Psoas muscle (tissue), 7 donors: ENCODE measurements at regions not wholly inside any gene's neighbourhood (a gene's known extent, or its start where the extent isn't known, plus 50 kb on each side); places are given as distances from the start of the nearest gene placed in this dataset.

Experiments used
- ATAC-seq, 4 donors: fragments of 200-7000 bp; cut with Tn5 transposase; one replicate each; pipeline ENCODE4 v1.9.1; 2020; ENCODE audit warnings: moderate library complexity in 3 of 4, mild to moderate bottlenecking in 2 of 4
- DNase-seq, 2 donors: peaks; one replicate each; pipeline ENCODE4 v3.0.0-alpha.2; 2020
- H3K27ac ChIP-seq: fragments of 200-600 bp; one replicate; pipeline ENCODE4 v1.8.0; 2022
- H3K27me3 ChIP-seq, 3 donors: fragments of 200-600 bp in 1 of 3; one replicate each; pipeline versions ENCODE4 v1.6.1 to v1.8.0; 2013 to 2022; ENCODE audit warnings: low read length in 2 of 3, mild to moderate bottlenecking in 2 of 3, moderate library complexity in 1 of 3; ENCODE audit not compliant: insufficient read depth in 3 of 3
- H3K36me3 ChIP-seq, 2 donors: fragments of 200-600 bp in 1 of 2; one replicate each; pipeline versions ENCODE4 v1.6.1 to v1.8.0; 2013 to 2022; ENCODE audit warnings: low read depth in 1 of 2, mild to moderate bottlenecking in 1 of 2, moderate library complexity in 1 of 2; ENCODE audit not compliant: insufficient read depth in 1 of 2
- H3K4me1 ChIP-seq: fragments of 200-600 bp; one replicate; pipeline ENCODE4 v1.8.0; 2022
- H3K4me3 ChIP-seq: fragments of 200-600 bp; one replicate; pipeline ENCODE4 v1.8.0; 2022; ENCODE audit warnings: mild to moderate bottlenecking
- H3K9me3 ChIP-seq: fragments of 200-600 bp; one replicate; pipeline ENCODE4 v1.8.0; 2022
- WGBS, 3 donors: extraction: QIAGEN DNeasy Blood & Tissue Kit; methylation state at CpG; one replicate each; pipeline versions ENCODE4 v1.1.6 to v1.1.7; 2013; 5-methylcytosine and 5-hydroxymethylcytosine counted together
- intact Hi-C, 2 donors: fragments of 100-400 bp; cut with DNase I; formaldehyde crosslinking; loops; one replicate each; pipeline versions ENCODE4 v1.11.0 to v1.14.2; 2022
- TF ChIP-seq, protein P1 (sequence below): fragments of 200-600 bp; IDR thresholded peaks from one replicate; pipeline ENCODE4 v1.8.0; 2022; ENCODE audit warnings: antibody characterized with exemption
- donor health status: healthy with polysubstance abuse.
- donor health status: DM: no; HTN: no; CAD: no; lungs with moderate emphysema.
- donor health status: Bipolar disorder and iron deficiency.
- donor health status: healthy.
- donor health status: DM: yes; HTN: yes; CAD: no.
- donor health status: DM: no; HTN: no; CAD: no.
- donor health status: DM: yes; HTN: yes; CAD: no.

DNA sequence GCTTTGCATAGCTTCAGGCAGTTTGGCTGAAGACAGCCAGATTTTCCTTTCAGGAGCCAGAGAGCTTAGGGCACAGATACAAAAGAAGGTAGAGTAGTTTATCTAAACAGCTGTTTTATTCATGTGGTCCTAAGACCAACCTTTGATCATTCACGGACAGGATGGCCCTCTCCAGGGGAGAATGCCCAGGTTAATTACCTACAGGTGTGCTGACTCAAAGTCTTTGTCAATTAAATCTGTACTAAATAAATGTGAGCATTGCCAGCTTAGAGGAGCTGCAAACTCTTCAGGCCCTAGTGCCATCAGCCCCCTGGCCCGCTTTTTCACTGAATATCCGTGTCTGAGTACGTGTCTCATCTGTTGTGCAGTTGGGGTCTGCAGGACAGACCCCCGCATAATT lies 554.7 kb downstream of the NUP35 start:
- intact Hi-C loops: no loop called here
- Histone ChIP-seq H3K4me3 (no peak overlapping the region), H3K36me3 (no peaks in the 10 kb centered on the region), H3K4me1 (no peaks in the 10 kb centered on the region), H3K27me3 (no peaks in the 10 kb centered on the region), H3K9me3 (no peaks in the 10 kb centered on the region), H3K27ac (no peak overlapping the region)
- DNase-seq (no peak), ATAC-seq (no peak)
- 78 to 89% (median 85%) methylated on average over 5 of the region's 5 CpGs for WGBS, 3 donors
- TF ChIP-seq, protein P1, sequence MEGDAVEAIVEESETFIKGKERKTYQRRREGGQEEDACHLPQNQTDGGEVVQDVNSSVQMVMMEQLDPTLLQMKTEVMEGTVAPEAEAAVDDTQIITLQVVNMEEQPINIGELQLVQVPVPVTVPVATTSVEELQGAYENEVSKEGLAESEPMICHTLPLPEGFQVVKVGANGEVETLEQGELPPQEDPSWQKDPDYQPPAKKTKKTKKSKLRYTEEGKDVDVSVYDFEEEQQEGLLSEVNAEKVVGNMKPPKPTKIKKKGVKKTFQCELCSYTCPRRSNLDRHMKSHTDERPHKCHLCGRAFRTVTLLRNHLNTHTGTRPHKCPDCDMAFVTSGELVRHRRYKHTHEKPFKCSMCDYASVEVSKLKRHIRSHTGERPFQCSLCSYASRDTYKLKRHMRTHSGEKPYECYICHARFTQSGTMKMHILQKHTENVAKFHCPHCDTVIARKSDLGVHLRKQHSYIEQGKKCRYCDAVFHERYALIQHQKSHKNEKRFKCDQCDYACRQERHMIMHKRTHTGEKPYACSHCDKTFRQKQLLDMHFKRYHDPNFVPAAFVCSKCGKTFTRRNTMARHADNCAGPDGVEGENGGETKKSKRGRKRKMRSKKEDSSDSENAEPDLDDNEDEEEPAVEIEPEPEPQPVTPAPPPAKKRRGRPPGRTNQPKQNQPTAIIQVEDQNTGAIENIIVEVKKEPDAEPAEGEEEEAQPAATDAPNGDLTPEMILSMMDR: no peak

DNA sequence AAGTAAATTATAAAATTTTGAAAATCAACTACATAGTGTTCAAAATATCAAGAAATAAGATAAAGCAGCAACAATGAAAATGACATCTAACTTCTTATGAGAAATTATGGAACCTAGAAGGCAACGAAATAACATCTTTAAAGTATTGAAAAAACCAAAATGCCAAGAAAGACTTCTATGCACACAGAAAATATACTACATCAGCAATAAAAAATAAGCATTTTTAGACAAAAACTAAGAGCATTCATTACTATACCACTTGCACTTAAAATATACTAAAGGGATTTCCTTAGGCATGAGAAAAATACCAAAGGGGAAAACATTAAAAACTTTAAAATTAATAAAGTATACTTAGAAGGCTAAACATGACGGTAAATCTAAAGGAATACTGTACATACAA lies 556.3 kb downstream of the NUP35 start:
- WGBS, 3 donors: 63 to 68% (median 65%) methylated on average over 2 of the region's 2 CpGs
- no peaks in the 10 kb centered on the region for H3K4me1 ChIP-seq
- no peak overlapping the region for H3K4me3 ChIP-seq
- H3K9me3 ChIP-seq: no peaks in the 10 kb centered on the region
- no peaks in the 10 kb centered on the region for H3K36me3 ChIP-seq
- no peak for DNase-seq
- no peak overlapping the region for H3K27ac ChIP-seq
- intact Hi-C loops: no loop called here
- no peak for ATAC-seq
- H3K27me3 ChIP-seq: no peaks in the 10 kb centered on the region
- TF ChIP-seq, protein P1: no peak

DNA sequence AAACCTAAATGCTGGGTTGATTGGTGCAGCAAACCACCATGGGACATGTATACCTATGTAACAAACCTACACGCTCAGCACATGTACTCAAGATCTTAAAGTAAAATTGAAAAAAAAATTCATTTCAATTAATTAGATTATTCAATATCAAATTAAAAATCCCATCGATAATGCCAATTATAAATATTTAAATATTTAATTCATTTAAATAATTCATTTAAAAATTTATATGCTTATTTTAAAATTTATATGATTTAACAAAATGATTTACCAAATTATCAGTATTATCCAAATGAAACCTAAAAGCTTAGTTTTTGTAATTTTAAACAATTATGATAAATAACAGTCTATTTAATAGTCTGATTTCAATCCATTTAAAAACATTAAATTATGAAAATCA lies 560.4 kb downstream of the NUP35 start:
- TF ChIP-seq, protein P1: no peak
- 91 to 94% (median 94%) methylated on average over 2 of the region's 2 CpGs for WGBS, 3 donors

DNA sequence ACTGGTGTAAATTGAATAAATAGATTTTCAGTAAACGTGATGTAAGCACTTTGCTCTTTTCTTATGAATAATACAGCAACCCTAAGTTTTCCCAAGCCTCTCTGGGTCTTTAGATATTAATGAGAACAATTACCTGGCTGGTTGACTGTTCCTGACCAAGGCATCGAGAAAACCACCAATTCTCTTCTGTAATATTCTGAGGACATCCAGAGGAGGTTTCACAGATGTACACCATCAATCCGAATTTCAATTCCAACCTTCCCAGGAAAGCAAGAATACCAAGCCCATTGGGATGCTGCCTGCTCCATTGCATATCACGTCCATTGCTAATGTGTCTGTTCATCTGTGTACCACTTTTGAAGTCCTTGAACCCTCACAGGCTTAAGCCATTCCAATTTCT lies 571.8 kb downstream of the NUP35 start:
- intact Hi-C loops: loop anchor here (5.0 to 10.0 kb wide), 2 partner anchors 441 to 444 kb away; no protein-coding TSS in a partner anchor
- no peak for ATAC-seq

More for the DNA sequence above, 560.4 kb downstream of the NUP35 start:
- no peaks in the 10 kb centered on the region for H3K9me3 ChIP-seq
- no peak overlapping the region for H3K27ac ChIP-seq
- H3K4me1 ChIP-seq: no peaks in the 10 kb centered on the region
- H3K4me3 ChIP-seq: no peak overlapping the region
- ATAC-seq: no peak
- H3K27me3 ChIP-seq: no peaks in the 10 kb centered on the region
- intact Hi-C loops: no loop called here
- no peak for DNase-seq
- H3K36me3 ChIP-seq: no peaks in the 10 kb centered on the region

DNA sequence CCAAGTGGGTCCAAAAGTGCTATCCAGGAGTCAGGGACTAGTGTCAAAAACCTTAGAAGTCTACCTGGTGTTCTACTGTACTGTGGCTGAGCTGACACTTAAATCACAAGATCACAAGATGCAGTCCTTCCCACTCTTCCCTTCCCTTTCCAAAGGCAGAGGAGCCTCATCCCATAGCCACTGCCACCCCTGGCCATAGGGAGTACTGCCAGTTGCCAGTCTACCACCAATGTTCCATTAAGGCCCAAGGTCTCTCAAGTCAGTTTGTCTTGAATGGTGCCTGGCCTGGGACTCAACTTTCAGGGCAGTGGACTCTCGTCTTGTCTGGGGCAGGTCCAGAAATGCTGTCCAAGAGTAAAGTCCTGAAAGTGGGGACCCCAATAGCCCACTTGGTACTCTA lies 585.6 kb downstream of the NUP35 start:
- WGBS, 3 donors: 60 to 76% (median 75%) methylated on average over 1 of the region's 1 CpG
- TF ChIP-seq, protein P1: no peak
- Histone ChIP-seq H3K4me3 (no peak overlapping the region), H3K27me3 (no peaks in the 10 kb centered on the region), H3K36me3 (no peaks in the 10 kb centered on the region), H3K27ac (no peak overlapping the region), H3K9me3 (no peaks in the 10 kb centered on the region), H3K4me1 (no peaks in the 10 kb centered on the region)
- no peak for DNase-seq
- no peak for ATAC-seq
- intact Hi-C loops: no loop called here

More for the DNA sequence above, 571.8 kb downstream of the NUP35 start:
- 53 to 68% (median 61%) methylated on average over 4 of the region's 4 CpGs for WGBS, 3 donors
- TF ChIP-seq, protein P1: no peak
- Histone ChIP-seq H3K36me3 (no peaks in the 10 kb centered on the region), H3K4me3 (no peak overlapping the region), H3K4me1 (no peaks in the 10 kb centered on the region), H3K27me3 (no peaks in the 10 kb centered on the region), H3K27ac (no peak overlapping the region), H3K9me3 (peaks cover 10% of the 10 kb centered on the region)
- no peak for DNase-seq
